ENCODE measurements at regions not wholly inside any gene's neighbourhood (a gene's known extent, or its start where the extent isn't known, plus 50 kb on each side); places are given as distances from the start of the nearest gene placed in this dataset.

- TF ChIP-seq ELF1 (IDR thresholded peaks at IDR 0.05) (no peak), CTCF (IDR thresholded peaks at IDR 0.05) (no peak), EP300 (IDR thresholded peaks at IDR 0.05; ENCODE audit: borderline replicate concordance in 1 of 2, low read depth in 1 of 2, low read length in 1 of 2) (no peak), TAF1 (IDR thresholded peaks at IDR 0.05; ENCODE audit: borderline replicate concordance, low read depth, low read length) (no peak), REST (IDR thresholded peaks at IDR 0.05; ENCODE audit: low read depth, low read length) (no peak), GABPA (IDR thresholded peaks at IDR 0.05; ENCODE audit: low read depth) (no peak), MAX (IDR thresholded peaks at IDR 0.05; ENCODE audit: low read depth) (no peak), POLR2AphosphoS5 (IDR thresholded peaks at IDR 0.05; ENCODE audit: low read depth, low read length) (no peak), CHD2 (IDR thresholded peaks at IDR 0.05; ENCODE audit: low read length, partially characterized antibody) (no peak), NFIC (IDR thresholded peaks at IDR 0.05; ENCODE audit: borderline replicate concordance) (no peak)
These were observed 289.8 kb downstream of the CTTN start for GRCh38 chr11:70688142-70688541.

Data from SK-N-SH (cell line).